ENCODE measurements at regions not wholly inside any gene's neighbourhood (a gene's known extent, or its start where the extent isn't known, plus 50 kb on each side); places are given as distances from the start of the nearest gene placed in this dataset.

DNA sequence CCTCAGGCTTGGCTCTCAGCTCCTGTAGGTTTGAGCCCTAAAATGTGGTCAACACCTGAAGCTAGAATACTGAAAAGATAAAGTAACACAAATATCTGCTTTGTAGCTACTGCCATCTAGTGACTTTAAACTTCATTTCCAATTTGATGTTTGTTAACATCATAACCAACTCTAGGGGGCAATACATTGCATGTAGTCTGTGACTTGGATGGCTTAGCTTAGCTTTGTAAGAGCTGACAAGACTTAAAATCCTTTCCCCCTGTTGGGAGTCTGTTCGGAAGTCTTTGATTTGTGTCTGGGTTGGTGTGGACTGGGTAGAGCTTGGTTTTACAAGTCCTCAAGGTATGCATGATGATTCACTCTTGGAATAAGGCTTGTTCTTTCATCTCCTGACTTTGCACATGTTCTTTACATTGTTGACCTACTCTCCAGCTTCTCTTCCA lies 51.7 kb downstream of the SCN11A start:
- no peak overlapping the region for H3K27ac ChIP-seq
- DNase-seq (ENCODE audit: low read depth, low spot score), result peak; percentile 94

DNA sequence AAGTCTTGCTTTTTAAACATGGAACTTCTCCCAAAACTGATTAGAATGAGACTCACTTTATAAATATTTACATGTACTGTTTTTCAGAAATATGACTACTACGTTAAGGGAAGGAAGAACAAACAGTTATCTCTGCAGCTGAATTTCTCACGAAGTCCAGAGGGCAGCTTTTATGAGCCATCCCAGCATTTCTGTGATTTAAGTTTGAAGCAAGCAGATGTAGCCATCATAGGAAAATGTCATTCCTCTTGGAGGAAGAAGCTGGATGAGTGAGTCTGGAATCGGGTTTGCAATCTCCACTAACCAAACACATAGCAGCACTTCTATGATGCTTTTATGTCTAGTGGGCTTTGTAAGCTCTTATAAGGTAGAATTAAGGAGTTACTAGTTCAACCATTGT lies 53.7 kb downstream of the SCN11A start:
- H3K27ac ChIP-seq, result no peak overlapping the region
- no peak for DNase-seq (ENCODE audit: low read depth, low spot score)

GRCh38 chr3:38996193-38996592 lies 55.6 kb downstream of the SCN11A start:
- no peak overlapping the region for H3K27ac ChIP-seq
- DNase-seq (ENCODE audit: low read depth, low spot score), result no peak

DNA sequence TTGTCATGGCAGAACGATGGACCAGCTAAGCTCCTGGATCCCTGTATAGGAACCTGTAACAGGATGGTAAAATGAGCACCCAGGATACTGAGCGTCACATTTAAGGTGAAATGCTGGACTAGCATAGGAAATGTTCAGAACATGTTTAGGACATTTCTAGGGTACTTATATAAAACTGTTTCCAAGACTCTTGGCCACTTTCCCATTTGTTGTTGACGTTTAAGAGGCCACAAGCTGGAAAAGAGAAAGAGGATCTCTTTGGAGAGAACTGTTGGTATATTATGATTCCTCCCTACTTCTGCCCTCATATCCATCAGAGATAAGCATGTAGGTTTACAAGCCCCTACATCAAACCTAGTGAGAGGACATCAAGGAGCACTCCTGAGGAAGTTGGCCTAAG lies 57.5 kb downstream of the SCN11A start:
- H3K27ac ChIP-seq, result no peak overlapping the region
- DNase-seq (ENCODE audit: low read depth, low spot score), result no peak

- DNase-seq (ENCODE audit: low read depth, low spot score), result no peak
Measured at GRCh38 chr3:38992117-38992760, 59.5 kb downstream of the SCN11A start.

DNA sequence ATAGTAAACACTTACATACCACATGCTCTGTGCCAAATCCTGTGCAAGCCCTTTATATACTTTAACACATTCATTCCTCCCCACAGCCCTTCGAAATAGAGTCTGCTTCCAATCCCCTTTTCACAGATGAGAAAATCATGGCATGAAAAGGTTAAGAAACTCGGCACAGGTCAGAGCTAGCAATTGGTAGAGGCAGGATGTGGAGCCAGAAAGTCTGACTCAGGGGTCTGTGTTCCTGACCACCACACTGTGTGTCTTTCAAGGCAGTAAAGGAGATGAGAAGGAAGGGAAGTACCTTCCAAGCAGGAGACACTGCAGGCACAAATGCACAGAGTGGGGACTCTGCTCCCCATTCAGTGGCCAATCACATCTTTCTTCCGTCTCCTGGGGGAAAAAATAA lies 61.1 kb downstream of the SCN11A start:
- DNase-seq (ENCODE audit: low read depth, low spot score), result no peak
- no peak overlapping the region for H3K27ac ChIP-seq

More at GRCh38 chr3:38992117-38992760, 59.5 kb downstream of the SCN11A start:
- peak overlapping the region; percentile 50 for H3K27ac ChIP-seq

GRCh38 chr3:38989917-38990510 lies 61.7 kb downstream of the SCN11A start:
- no peak for DNase-seq (ENCODE audit: low read depth, low spot score)

DNA sequence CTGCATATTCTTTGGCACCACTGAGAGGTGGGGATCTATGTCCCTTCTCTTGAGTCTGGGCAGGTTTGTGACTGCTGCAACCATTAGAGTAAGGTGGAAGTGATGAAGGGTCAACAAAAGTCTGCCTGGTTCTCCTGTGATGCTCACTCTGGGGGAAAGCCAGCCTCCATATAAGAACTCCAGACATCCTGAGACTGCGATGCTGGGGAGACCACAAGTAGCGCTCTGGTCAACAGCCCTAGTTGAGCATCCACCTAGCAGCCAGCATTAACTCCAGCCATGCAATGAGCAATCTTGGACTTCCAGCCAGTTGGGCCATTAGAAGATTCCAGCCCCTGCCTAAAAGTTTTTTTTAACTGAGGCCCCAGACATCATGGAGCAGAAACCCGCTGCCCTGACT lies 62.8 kb downstream of the SCN11A start:
- no peak overlapping the region for H3K27ac ChIP-seq
- DNase-seq (ENCODE audit: low read depth, low spot score), result no peak

More at GRCh38 chr3:38989917-38990510, 61.7 kb downstream of the SCN11A start:
- no peak overlapping the region for H3K27ac ChIP-seq

DNA sequence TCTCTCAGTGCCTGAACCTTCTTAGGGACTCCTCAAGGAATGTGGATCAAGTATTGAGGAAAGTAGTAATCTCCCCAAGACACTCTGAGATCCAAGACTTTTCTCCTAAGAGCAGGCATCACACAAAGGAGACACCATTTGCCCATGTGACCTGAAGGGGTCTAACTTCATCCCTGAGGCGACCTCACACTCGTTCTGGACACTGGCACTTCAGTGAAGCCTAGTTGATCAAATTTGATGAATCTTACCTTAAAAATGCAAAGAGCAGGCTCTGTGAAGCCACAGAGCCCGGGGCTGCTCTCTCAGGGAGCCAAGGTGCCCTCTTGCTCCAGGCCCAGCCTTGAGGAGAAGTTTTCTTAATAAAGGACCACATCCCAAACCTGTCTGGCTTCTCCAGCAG lies 64.3 kb downstream of the SCN11A start:
- H3K27ac ChIP-seq, result peak overlapping the region; percentile 85
- no peak for DNase-seq (ENCODE audit: low read depth, low spot score)

GRCh38 chr3:38986901-38987300 lies 64.8 kb downstream of the SCN11A start:
- peak overlapping the region; percentile 85 for H3K27ac ChIP-seq
- no peak for DNase-seq (ENCODE audit: low read depth, low spot score)

- DNase-seq (ENCODE audit: low read depth, low spot score), result peak; percentile 49
- peak overlapping the region; percentile 85 for H3K27ac ChIP-seq
Measured at GRCh38 chr3:38985981-38986380, 65.8 kb downstream of the SCN11A start.

DNA sequence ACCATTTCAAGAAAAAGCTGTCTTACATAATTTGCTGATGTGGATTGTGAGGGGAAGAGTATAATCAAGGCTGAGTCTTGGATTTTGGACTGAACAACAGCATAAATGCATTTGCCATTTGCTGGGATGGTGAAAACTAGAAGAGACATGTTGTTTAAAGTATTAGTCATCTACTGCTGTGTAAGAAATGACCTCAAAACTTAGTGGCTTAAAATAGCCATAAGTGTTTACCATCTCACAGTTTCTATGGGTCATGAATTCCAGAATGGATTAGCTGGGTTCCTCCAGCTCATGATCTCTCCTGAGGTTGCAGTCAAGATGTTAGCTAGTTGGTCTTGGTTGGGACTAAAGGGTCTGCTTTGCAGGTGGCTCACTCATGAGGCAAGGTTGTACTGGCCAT lies 66.2 kb downstream of the SCN11A start:
- peak overlapping the region; percentile 85 for H3K27ac ChIP-seq
- DNase-seq (ENCODE audit: low read depth, low spot score), result peak; percentile 77

DNA sequence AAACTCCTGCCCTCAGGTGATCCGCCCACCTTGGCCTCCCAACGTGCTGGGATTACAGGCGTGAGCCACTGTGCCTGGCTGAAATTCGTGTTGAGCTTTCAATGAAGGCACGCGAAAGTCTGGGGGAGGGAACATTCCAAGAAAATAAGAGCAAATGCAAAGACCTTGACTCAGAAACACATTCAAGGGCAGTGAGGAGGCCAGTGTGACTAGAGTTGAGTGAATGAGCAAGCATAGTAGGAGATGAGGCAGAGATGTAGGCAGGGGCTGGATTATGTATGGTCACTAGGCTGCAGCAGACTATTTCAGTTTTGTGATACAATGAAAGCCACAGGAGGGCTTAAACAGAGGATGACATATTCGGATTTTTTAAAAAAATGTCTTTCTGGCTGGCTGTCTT lies 67.0 kb downstream of the SCN11A start:
- DNase-seq (ENCODE audit: low read depth, low spot score), result no peak
- H3K27ac ChIP-seq, result no peak overlapping the region

DNA sequence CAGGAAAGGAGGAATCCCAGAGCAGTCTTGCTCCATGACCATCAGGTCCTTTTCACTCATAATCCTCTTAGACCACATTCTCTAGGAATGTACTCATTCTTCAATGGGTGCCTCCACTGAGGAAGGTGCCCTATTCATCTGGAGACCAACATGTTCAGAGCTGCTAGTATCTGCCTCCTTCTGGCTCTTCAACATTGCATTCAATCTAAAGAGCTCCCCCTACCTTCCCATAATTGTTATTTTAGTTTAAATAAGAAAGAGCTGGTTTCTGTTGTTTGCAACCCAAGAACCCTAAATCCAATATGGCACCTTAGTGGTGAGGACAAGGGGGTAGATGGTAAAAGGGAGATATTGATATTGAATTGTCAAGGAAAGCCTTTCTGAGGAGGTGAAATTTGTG lies 67.6 kb downstream of the SCN11A start:
- DNase-seq (ENCODE audit: low read depth, low spot score), result no peak
- no peak overlapping the region for H3K27ac ChIP-seq

DNA sequence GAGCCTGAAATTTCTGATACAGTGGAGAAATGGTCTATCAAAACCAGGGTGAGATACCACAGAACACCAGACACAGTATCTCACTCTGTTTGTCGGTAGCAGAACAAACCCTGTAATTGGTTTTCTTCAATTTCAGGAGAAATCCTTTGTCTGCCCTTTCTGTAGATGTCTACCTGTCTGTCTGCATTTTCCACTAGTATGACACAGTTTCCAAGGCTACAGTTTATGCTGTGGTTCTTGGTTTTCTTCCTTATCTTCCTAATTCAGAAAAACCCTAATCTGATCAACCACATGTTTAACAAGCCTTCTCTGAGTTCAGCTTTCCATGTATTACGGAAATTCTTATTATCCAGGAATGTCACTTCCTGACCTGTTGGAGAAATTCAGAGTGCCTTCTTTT lies 70.8 kb downstream of the SCN11A start:
- no peak for DNase-seq (ENCODE audit: low read depth, low spot score)
- no peak overlapping the region for H3K27ac ChIP-seq

GRCh38 chr3:38978729-38979128 lies 73.0 kb downstream of the SCN11A start:
- no peak overlapping the region for H3K27ac ChIP-seq
- DNase-seq (ENCODE audit: low read depth, low spot score), result no peak

- no peak overlapping the region for H3K27ac ChIP-seq
- no peak for DNase-seq (ENCODE audit: low read depth, low spot score)
Measured at GRCh38 chr3:38970851-38971638, 80.7 kb downstream of the SCN11A start.

- DNase-seq (ENCODE audit: low read depth, low spot score), result no peak
- no peak overlapping the region for H3K27ac ChIP-seq
Measured at GRCh38 chr3:38969317-38970235, 82.2 kb downstream of the SCN11A start.

DNA sequence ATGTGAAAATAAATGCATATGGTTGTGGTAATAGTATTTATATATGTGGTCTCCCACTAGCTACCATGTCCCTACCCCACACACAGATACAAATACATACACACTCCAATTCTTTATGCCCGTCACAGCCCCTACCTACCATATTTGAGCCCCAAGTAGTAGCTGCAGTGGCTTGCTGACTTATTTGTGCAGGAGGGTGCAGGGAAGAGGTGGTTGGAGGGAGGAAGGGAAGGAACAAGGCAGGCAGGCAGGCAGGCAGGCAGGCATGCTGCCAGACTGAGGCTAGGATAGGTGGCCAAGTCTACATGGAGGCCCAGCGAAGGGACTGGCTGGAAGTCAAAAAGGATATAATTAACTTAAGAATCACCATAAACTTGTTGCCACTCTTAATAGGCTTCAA lies 82.9 kb downstream of the SCN11A start:
- DNase-seq (ENCODE audit: low read depth, low spot score), result no peak
- H3K27ac ChIP-seq, result no peak overlapping the region

- H3K27ac ChIP-seq, result no peak overlapping the region
- DNase-seq (ENCODE audit: low read depth, low spot score), result no peak
Measured at GRCh38 chr3:38968403-38968802, 83.3 kb downstream of the SCN11A start.

DNA sequence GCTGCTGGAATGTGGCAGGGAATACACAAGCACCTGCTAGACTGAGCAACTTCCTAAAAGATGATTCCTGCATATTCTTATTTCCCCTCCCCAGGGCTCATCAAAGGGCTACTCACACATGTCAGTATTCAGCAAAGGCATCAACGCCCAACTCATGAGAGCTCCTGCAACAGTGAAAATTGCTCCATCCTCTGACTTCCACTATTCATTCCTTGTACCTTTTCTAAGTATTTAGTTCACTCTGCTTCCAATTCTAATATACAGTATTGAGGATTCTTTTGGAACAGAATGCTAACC lies 84.1 kb downstream of the SCN11A start:
- no peak for DNase-seq (ENCODE audit: low read depth, low spot score)

More for the DNA sequence above, 84.1 kb downstream of the SCN11A start:
- no peak overlapping the region for H3K27ac ChIP-seq

Data from epithelial cell of prostate (primary cell).